B cell (primary cell): ENCODE measurements at regions not wholly inside any gene's neighbourhood (a gene's known extent, or its start where the extent isn't known, plus 50 kb on each side); places are given as distances from the start of the nearest gene placed in this dataset.

Source experiments
- ATAC-seq: fragments of 200-7000 bp; cut with Tn5 transposase; one replicate; pipeline ENCODE4 v1.10.0; 2021; ENCODE audit warnings: low read depth, mild to moderate bottlenecking, moderate number of reproducible peaks, moderate library complexity
- CTCF ChIA-PET: fragments of 350-600 bp; sonication (Branson Sonifier 250); formaldehyde crosslinking; loops from one replicate; lab custom pipeline; 2021; ENCODE audit warnings: antibody characterized with exemption, inconsistent platforms; lab: Charles Lee
- POLR2A ChIA-PET: fragments of 350-600 bp; sonication (Branson Sonifier 250); formaldehyde crosslinking; loops from one replicate; lab custom pipeline; 2021; ENCODE audit warnings: antibody characterized with exemption; lab: Charles Lee
- DNase-seq: peaks from one replicate; pipeline ENCODE4 v3.0.0; 2013
- H2AFZ ChIP-seq: 2 replicates; pipeline ENCODE4 v1.6.1; 2012; ENCODE audit warnings: mild to moderate bottlenecking, low read depth, low read length; ENCODE audit not compliant: insufficient read depth, poor library complexity, severe bottlenecking
- H3K27ac ChIP-seq, 2 donors: 1 replicate in 1 of 2; 2 replicates in 1 of 2; pipeline ENCODE4 v1.5.1; 2012 to 2013; ENCODE audit warnings: low read length in 2 of 2, mild to moderate bottlenecking in 2 of 2, moderate library complexity in 1 of 2
- H3K27me3 ChIP-seq, 4 experiments: fragments of 200-600 bp in 1 of 4; sonication (generic) in 1 of 4; replicated peaks in 1 of 4; 1 replicate in 2 of 4; 2 replicates in 2 of 4; pipeline versions ENCODE4 v1.6.1 to v1.7.0; 2013 to 2016; ENCODE audit warnings: low read length in 3 of 4, mild to moderate bottlenecking in 2 of 4, mixed read lengths in 1 of 4, moderate library complexity in 1 of 4; ENCODE audit not compliant: insufficient read depth in 4 of 4, control insufficient read depth in 3 of 4; ENCODE audit errors: control extremely low read depth in 1 of 4
- H3K36me3 ChIP-seq, 2 experiments: replicated peaks in 1 of 2; 1 replicate in 1 of 2; 2 replicates in 1 of 2; pipeline versions ENCODE4 v1.6.1 to v1.7.1; 2013; ENCODE audit warnings: low read length in 1 of 2; ENCODE audit not compliant: insufficient read depth in 2 of 2, control insufficient read depth in 1 of 2; ENCODE audit errors: control extremely low read depth in 1 of 2, extremely low read depth in 1 of 2
- H3K4me1 ChIP-seq, 2 donors: fragments of 200-600 bp in 1 of 2; sonication (generic) in 1 of 2; 1 replicate in 1 of 2; 2 replicates in 1 of 2; pipeline versions ENCODE4 v1.5.1 to v1.6.1; 2013 to 2017; ENCODE audit warnings: low read length in 2 of 2; ENCODE audit not compliant: control insufficient read depth in 2 of 2, insufficient read depth in 2 of 2
- H3K4me2 ChIP-seq: replicated peaks from 2 replicates; pipeline ENCODE3; 2012; ENCODE audit warnings: mild to moderate bottlenecking, low read depth, low read length; ENCODE audit not compliant: poor library complexity, severe bottlenecking
- H3K4me3 ChIP-seq, 5 experiments: fragments of 200-600 bp in 1 of 5; sonication (generic) in 1 of 5; 1 replicate in 3 of 5; 2 replicates in 2 of 5; pipeline versions ENCODE4 v1.5.1 to v1.7.0; 2011 to 2016; ENCODE audit warnings: low read length in 4 of 5, mild to moderate bottlenecking in 4 of 5, low read depth in 2 of 5, control low read depth in 1 of 5, moderate library complexity in 1 of 5; ENCODE audit not compliant: insufficient read depth in 1 of 5; ENCODE audit errors: control extremely low read depth in 1 of 5, extremely low read depth in 1 of 5
- H3K79me2 ChIP-seq: fragments of 200-600 bp; sonication (generic); one replicate; pipeline ENCODE4 v1.6.0; 2016; ENCODE audit warnings: low read length; ENCODE audit not compliant: control insufficient read depth, insufficient read depth
- H3K9ac ChIP-seq: fragments of 200-600 bp; sonication (generic); 2 replicates; pipeline ENCODE4 v1.6.1; 2017; ENCODE audit warnings: mild to moderate bottlenecking, low read length, moderate library complexity
- H3K9me3 ChIP-seq, 3 donors: one replicate each; pipeline versions ENCODE4 v1.6.1 to v1.7.1; 2013; ENCODE audit warnings: low read length in 2 of 3; ENCODE audit not compliant: control insufficient read depth in 2 of 3, insufficient read depth in 1 of 3; ENCODE audit errors: control extremely low read depth in 1 of 3
- H4K20me1 ChIP-seq: 2 replicates; pipeline ENCODE4 v1.6.0; 2012; ENCODE audit warnings: mild to moderate bottlenecking, low read length; ENCODE audit not compliant: insufficient read depth, control insufficient read depth, poor library complexity, severe bottlenecking
- H3K27ac Mint-ChIP-seq: one replicate; pipeline ENCODE4 v1.8.0; 2021; ENCODE audit warnings: mixed read lengths
- H3K27me3 Mint-ChIP-seq: one replicate; pipeline ENCODE4 v1.8.0; 2021; ENCODE audit warnings: mixed read lengths
- H3K4me1 Mint-ChIP-seq: one replicate; pipeline ENCODE4 v1.8.0; 2021; ENCODE audit warnings: mixed read lengths
- H3K4me3 Mint-ChIP-seq: one replicate; pipeline ENCODE4 v1.8.0; 2021; ENCODE audit warnings: mixed read lengths
- H3K9me3 Mint-ChIP-seq: one replicate; pipeline ENCODE4 v1.8.0; 2022; ENCODE audit warnings: mixed read lengths; ENCODE audit not compliant: insufficient read depth
- EZH2 ChIP-seq: IDR thresholded peaks from 2 replicates; pipeline ENCODE4 v1.6.1; 2012; ENCODE audit warnings: borderline replicate concordance, low read depth, mild to moderate bottlenecking, moderate library complexity, low read length; ENCODE audit not compliant: insufficient read depth, poor library complexity, severe bottlenecking
- WGBS: methylation state at CpG from one replicate; pipeline ENCODE4 v1.1.5; 2013; ENCODE audit warnings: missing lambda C conversion rate; ENCODE audit not compliant: insufficient coverage; 5-methylcytosine and 5-hydroxymethylcytosine counted together
- intact Hi-C: fragments of 100-400 bp; cut with micrococcal nuclease; formaldehyde crosslinking; loops from one replicate; pipeline ENCODE4 v1.10.0; 2022
- TF ChIP-seq, protein P1 (sequence below): fragments of 200-600 bp; IDR thresholded peaks from one replicate; pipeline ENCODE4 v1.8.0; 2022; ENCODE audit warnings: antibody characterized with exemption, mild to moderate bottlenecking

DNA sequence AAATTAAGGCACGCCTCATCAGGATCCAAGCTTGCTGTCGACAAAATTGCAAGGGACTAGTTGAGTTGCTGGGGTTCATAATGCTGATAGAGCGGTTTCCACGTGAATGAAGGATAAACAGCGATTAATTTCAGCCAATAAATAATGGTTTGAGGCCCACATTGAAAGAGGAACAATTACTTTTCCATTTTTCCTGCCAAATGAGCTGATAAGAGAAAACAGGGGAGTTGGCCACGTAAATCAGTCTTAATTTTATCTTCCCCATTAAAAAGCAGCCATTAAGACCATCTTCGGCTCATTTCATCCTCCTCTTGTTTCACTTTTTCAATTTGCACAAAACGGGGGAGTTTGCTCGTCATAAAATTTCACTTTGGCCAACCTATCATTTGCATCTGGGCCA is 235.5 kb upstream of the RRP15 start:
- 100% methylated on average over 1 of the region's 9 CpGs for WGBS

DNA sequence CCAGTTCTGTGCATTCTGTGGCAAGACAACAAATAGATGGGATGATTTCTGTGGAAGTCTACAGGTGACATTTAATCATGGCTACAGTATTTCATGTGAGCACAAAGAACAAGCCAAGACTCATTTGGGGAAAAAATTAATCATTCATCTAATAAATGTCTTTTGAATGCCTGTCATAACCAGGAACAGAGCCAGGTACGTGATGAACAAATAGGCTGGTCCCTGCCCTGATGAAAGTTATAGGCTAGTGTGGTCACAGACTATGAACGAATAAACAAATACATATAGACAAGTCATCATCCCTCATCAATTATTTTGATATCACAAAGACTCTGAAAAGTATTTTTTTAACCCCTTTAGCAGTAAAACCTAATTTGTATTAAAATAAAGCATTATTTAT is 226.4 kb upstream of the RRP15 start:
- no peak overlapping the region for H3K4me2 ChIP-seq
- Mint-ChIP-seq H3K4me1 (no peaks in the 10 kb centered on the region), H3K4me3 (no peak overlapping the region), H3K27me3 (no peaks in the 10 kb centered on the region), H3K9me3 (no peaks in the 10 kb centered on the region), H3K27ac (no peak overlapping the region)
- H2AFZ ChIP-seq: no peak overlapping the region
- H3K4me3 ChIP-seq: no peak overlapping the region
- WGBS: no CpG with 5 or more reads among the region's 2 CpGs
- H4K20me1 ChIP-seq: no peaks in the 10 kb centered on the region
- ATAC-seq (no peak), DNase-seq (no peak)
- no peaks in the 10 kb centered on the region for H3K79me2 ChIP-seq
- H3K9me3 ChIP-seq: no peaks in the 10 kb centered on the region
- TF ChIP-seq, protein P1, sequence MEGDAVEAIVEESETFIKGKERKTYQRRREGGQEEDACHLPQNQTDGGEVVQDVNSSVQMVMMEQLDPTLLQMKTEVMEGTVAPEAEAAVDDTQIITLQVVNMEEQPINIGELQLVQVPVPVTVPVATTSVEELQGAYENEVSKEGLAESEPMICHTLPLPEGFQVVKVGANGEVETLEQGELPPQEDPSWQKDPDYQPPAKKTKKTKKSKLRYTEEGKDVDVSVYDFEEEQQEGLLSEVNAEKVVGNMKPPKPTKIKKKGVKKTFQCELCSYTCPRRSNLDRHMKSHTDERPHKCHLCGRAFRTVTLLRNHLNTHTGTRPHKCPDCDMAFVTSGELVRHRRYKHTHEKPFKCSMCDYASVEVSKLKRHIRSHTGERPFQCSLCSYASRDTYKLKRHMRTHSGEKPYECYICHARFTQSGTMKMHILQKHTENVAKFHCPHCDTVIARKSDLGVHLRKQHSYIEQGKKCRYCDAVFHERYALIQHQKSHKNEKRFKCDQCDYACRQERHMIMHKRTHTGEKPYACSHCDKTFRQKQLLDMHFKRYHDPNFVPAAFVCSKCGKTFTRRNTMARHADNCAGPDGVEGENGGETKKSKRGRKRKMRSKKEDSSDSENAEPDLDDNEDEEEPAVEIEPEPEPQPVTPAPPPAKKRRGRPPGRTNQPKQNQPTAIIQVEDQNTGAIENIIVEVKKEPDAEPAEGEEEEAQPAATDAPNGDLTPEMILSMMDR: no peak
- TF ChIP-seq EZH2: no peak
- POLR2A ChIA-PET: no interaction called here
- no peak overlapping the region for H3K27ac ChIP-seq
- no peak overlapping the region for H3K9ac ChIP-seq
- intact Hi-C loops: no loop called here
- CTCF ChIA-PET: no interaction called here
- no peaks in the 10 kb centered on the region for H3K36me3 ChIP-seq
- no peaks in the 10 kb centered on the region for H3K27me3 ChIP-seq
- H3K4me1 ChIP-seq: no peaks in the 10 kb centered on the region

More for the DNA sequence above, 235.5 kb upstream of the RRP15 start:
- Histone ChIP-seq H4K20me1 (no peaks in the 10 kb centered on the region), H3K4me1 (no peaks in the 10 kb centered on the region), H3K27ac (no peak overlapping the region), H3K4me2 (no peak overlapping the region), H3K9me3 (no peaks in the 10 kb centered on the region), H3K36me3 (no peaks in the 10 kb centered on the region), H3K27me3 (no peaks in the 10 kb centered on the region), H3K9ac (no peak overlapping the region), H3K4me3 (no peak overlapping the region), H3K79me2 (no peaks in the 10 kb centered on the region), H2AFZ (no peak overlapping the region)
- intact Hi-C loops: no loop called here
- POLR2A ChIA-PET: no interaction called here
- Mint-ChIP-seq H3K27me3 (no peaks in the 10 kb centered on the region), H3K4me3 (no peak overlapping the region), H3K27ac (no peak overlapping the region), H3K9me3 (no peaks in the 10 kb centered on the region), H3K4me1 (no peaks in the 10 kb centered on the region)
- DNase-seq: no peak
- CTCF ChIA-PET: no interaction called here
- no peak for ATAC-seq
- TF ChIP-seq EZH2: no peak
